Activated naive CD4-positive, alpha-beta T cell treated with anti-CD3 and anti-CD28 coated beads, Interleukin-2, amount 50 U/mL, for 72 hours (primary cell): ENCODE measurements at regions not wholly inside any gene's neighbourhood (a gene's known extent, or its start where the extent isn't known, plus 50 kb on each side); places are given as distances from the start of the nearest gene placed in this dataset.
"Not testable (repeated sequence)": the region's sequence is repeated elsewhere in the genome, so short reads cannot be mapped to it uniquely, and the experiment has no call there.

ENCODE experiments used
- ATAC-seq, 2 donors: fragments of 150-1000 bp; cut with Tn5 transposase; 2 replicates each; pipeline ENCODE4 v1.10.0; 2021; ENCODE audit warnings: mild to moderate bottlenecking in 2 of 2, moderate library complexity in 2 of 2
- DNase-seq, 2 donors: peaks; one replicate each; pipeline ENCODE4 v3.0.0; 2021 to 2022; ENCODE audit warnings: low spot score in 2 of 2
- H3K27ac Mint-ChIP-seq, 2 donors: one replicate each; pipeline ENCODE4 v1.8.0; 2022; ENCODE audit warnings: mild to moderate bottlenecking in 2 of 2, mixed read lengths in 2 of 2
- H3K36me3 Mint-ChIP-seq, 2 donors: one replicate each; pipeline ENCODE4 v1.8.0; 2022; ENCODE audit warnings: mixed read lengths in 2 of 2
- H3K9me3 Mint-ChIP-seq, 2 donors: one replicate each; pipeline ENCODE4 v1.8.0; 2022; ENCODE audit warnings: mixed read lengths in 2 of 2

DNA sequence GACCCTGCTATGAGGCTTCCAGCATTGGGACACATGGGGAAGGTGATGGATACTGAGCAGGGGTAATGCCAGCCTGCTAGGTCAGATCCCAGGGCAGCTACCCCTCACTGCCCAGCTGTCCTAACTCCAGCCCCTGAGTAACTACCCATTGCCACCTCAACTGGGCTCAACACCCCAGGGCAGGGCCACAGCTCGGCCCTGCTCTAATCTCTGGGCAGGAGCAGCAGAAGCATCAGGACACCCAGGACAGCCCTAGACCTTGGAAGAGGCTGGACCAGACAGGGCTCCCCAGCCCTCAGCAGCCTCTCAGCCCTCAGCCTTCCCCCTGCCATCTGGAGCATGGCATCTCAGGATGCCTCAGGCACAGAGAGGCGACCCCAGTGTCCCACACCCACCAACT, 67.4 kb upstream of the TOP1 start:
- ATAC-seq (no peak), DNase-seq (peak in 1 of 2 donors; percentile 47)
- no peaks in the 10 kb centered on the region for H3K36me3 Mint-ChIP-seq
- no peak overlapping the region for H3K27ac Mint-ChIP-seq
- H3K9me3 Mint-ChIP-seq = no peaks in the 10 kb centered on the region

GRCh38 chr20:40961686-40962640, 66.7 kb upstream of the TOP1 start:
- ATAC-seq (peak; percentile 53 to 68), DNase-seq (peak in 1 of 2 donors; percentile 48)
- Mint-ChIP-seq H3K27ac (no peak overlapping the region), H3K36me3 (no peaks in the 10 kb centered on the region), H3K9me3 (no peaks in the 10 kb centered on the region)

GRCh38 chr20:40962733-40963504, 65.7 kb upstream of the TOP1 start:
- ATAC-seq (peak; percentile 86 to 89), DNase-seq (peak; percentile 76 to 79)
- H3K36me3 Mint-ChIP-seq = no peaks in the 10 kb centered on the region
- no peak overlapping the region for H3K27ac Mint-ChIP-seq
- no peaks in the 10 kb centered on the region for H3K9me3 Mint-ChIP-seq

DNA sequence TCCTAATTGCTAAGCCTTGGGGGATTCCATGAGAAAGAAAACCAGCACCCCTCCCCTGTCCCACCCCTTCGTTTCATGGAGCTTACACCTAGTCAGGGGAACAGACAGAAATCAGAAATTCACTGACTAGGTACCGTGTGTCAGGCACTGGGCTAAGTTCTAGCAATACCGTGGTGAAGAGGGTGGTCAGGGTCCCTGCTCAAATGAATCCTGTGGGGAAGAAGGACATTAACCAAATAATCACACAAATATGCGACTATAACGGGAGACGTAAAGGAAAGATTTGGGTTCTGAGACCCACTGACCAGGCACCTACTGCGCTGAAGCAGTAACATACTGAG, 65.1 kb upstream of the TOP1 start:
- Mint-ChIP-seq H3K36me3 (no peaks in the 10 kb centered on the region), H3K27ac (no peak overlapping the region), H3K9me3 (no peaks in the 10 kb centered on the region)
- ATAC-seq (no peak), DNase-seq (no peak)

- ATAC-seq = no peak
- Mint-ChIP-seq H3K36me3 (no peaks in the 10 kb centered on the region), H3K27ac (no peak overlapping the region), H3K9me3 (no peaks in the 10 kb centered on the region)
- DNase-seq = peak in 1 of 2 donors; percentile 26
Observed at GRCh38 chr20:40965671-40966070, 63.0 kb upstream of the TOP1 start.

DNA sequence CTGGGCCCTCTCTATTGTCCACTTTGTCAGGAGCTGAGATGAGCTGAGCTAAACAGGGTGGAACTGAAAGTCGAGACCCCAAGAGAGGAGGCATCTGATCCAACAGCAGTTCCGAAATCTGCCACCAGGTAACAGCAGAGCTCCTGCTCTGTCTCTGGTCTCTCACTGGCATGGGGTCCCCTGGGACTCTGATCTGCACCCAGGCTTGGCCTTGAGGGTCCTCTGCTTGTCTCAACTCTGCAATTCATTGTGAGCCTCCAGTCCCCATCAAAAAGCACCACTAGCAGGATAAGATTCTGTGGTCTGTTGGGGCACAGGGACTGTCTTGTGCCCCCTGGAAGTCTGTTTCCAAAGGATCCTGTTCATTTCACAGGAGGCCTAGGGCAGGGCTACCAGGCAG, 62.5 kb upstream of the TOP1 start:
- no peaks in the 10 kb centered on the region for H3K36me3 Mint-ChIP-seq
- H3K9me3 Mint-ChIP-seq = no peaks in the 10 kb centered on the region
- DNase-seq = no peak
- ATAC-seq = no peak
- H3K27ac Mint-ChIP-seq = no peak overlapping the region

DNA sequence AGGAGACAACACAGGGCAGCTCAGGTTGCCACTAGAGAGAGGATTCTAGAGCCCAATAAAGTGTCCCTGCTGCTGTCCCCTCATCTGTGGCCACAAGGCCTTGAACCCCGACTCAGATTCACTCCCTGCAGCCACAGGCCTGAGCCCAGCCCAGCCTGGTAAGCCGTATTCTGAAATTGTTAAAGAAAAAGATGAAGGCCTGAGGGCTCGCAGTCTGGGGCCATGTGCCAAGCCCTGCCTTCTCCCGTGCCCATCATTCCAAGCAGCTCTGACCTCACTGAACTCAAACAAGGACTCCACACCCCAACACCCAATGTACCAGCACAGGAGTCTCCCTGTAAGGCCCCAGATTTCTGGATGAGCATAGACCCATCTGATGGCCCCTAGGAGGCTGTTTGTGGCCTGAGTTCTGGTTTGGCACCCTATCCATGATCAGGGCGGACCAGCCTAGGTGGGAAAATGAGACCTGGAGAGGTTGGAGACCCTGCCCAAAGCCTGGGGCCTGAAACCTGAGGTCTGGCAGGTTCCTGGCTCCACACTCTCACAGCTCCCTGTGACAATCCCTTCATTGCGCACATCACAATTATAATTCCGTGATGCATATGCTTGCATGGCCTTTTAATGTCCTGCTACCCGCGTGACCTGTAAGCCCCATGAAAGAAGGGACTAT, 62.0 kb upstream of the TOP1 start:
- H3K27ac Mint-ChIP-seq = no peak overlapping the region

DNA sequence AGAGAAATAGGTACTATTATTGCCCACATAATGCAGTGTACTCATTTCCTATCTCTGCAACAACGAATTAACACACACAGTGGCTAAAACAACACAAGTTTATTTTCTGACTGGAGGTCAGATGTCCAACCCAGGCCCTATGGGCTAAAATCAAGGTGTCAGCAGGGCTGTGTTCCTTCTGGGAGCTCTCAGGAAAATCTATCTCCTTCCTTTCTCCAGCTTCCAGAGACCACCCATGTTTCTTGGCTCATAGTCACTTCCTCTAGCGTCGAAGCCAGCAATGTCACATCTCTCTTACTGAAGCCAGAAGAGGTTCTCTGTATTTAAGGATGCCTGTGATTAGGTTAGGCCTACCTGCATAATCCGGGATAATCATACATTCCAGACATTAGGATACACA, 60.9 kb upstream of the TOP1 start:
- no peak for ATAC-seq
- Mint-ChIP-seq H3K36me3 (no peaks in the 10 kb centered on the region), H3K27ac (no peak overlapping the region), H3K9me3 (no peaks in the 10 kb centered on the region)
- no peak for DNase-seq

More for the DNA sequence above, 62.0 kb upstream of the TOP1 start:
- H3K36me3 Mint-ChIP-seq = no peaks in the 10 kb centered on the region
- no peak for ATAC-seq
- peak in 1 of 2 donors; percentile 18 for DNase-seq
- H3K9me3 Mint-ChIP-seq = no peaks in the 10 kb centered on the region

DNA sequence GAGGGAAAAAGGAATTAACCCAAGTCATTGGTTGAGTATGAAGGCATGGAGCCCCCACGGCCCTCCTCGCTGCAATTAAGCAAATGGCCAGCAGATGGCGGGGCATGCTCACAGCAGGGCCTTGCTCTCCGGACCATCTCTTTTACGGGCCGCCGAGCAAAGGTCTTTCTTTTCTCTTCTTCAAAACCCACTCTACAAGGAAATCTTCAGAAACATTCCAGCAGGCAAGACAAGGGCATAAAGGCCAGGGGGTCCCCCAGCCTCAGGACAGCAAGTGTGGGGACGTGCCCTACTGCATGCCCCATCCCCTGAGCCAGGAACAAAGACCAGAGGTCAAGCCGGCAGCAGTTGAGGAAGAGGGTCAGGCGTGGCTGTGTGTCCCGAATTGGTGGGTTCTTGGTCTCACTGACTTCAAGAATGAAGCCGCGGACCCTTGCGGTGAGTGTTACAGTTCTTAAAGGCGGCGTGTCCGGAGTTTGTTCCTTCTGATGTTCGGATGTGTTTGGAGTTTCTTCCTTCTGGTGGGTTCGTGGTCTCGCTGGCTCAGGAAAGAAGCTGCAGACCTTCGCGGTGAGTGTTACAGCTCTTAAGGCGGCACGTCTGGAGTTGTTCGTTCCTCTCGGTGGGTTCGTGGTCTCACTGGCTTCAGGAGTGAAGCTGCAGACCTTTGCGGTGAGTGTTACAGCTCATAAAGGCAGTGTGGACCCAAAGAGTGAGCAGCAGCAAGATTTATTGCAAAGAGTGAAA, 59.6 kb upstream of the TOP1 start:
- DNase-seq = peak; percentile 77 to 92
- not testable (repeated sequence) for H3K9me3 Mint-ChIP-seq, H3K36me3 Mint-ChIP-seq
- H3K27ac Mint-ChIP-seq = peak overlapping the region; percentile 10 to 86
- peak; percentile 92 to 96 for ATAC-seq

GRCh38 chr20:40970218-40970617, 58.4 kb upstream of the TOP1 start:
- DNase-seq (no peak), ATAC-seq (no peak)
- H3K27ac Mint-ChIP-seq = no peak overlapping the region
- no peaks in the 10 kb centered on the region for H3K9me3 Mint-ChIP-seq
- no peaks in the 10 kb centered on the region for H3K36me3 Mint-ChIP-seq

DNA sequence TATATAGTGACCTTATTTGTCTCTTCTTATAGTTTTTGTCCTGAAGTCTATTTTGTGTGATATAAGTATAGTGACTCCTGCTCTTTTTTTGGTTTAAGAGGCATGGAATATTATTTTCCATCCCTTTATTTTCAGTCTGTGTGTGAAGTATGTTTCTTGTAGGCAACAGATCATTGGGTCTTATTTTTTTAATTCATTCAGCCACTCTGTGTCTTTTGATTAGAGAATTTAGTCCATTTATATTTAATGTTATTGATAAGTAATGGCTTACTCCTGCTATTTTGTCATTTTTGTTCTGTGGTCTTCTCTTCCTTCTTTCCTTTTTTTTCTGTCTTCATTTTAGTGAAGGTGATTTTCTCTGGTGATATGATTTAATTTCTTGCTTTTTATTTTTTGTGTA, 51.4 kb upstream of the TOP1 start:
- DNase-seq = no peak
- Mint-ChIP-seq H3K27ac (no peak overlapping the region), H3K36me3 (peaks cover 21 to 29% of the 10 kb centered on the region in 2 donors), H3K9me3 (peaks cover 15 to 20% of the 10 kb centered on the region in 2 donors)
- no peak for ATAC-seq

- peaks cover 15 to 20% of the 10 kb centered on the region in 2 donors for H3K9me3 Mint-ChIP-seq
- no peak for ATAC-seq
- H3K27ac Mint-ChIP-seq = no peak overlapping the region
- DNase-seq = no peak
- H3K36me3 Mint-ChIP-seq = peaks cover 21 to 29% of the 10 kb centered on the region in 2 donors
Observed at GRCh38 chr20:40978761-40979160, 49.9 kb upstream of the TOP1 start.
